A549 (cell line): ENCODE measurements at regions not wholly inside any gene's neighbourhood (a gene's known extent, or its start where the extent isn't known, plus 50 kb on each side); places are given as distances from the start of the nearest gene placed in this dataset.

Source experiments
- EHMT2 ChIP-seq: fragments of 200-600 bp; sonication (generic); IDR thresholded peaks from 2 replicates; pipeline ENCODE4 v1.6.1; 2016; ENCODE audit warnings: antibody characterized with exemption, low read depth, mild to moderate bottlenecking, moderate library complexity
- EP300 ChIP-seq, 2 experiments: fragments of >200 bp; sonication (Bioruptor Twin); formaldehyde crosslinking; IDR thresholded peaks; 2 replicates in 1 of 2; 3 replicates in 1 of 2; pipeline ENCODE4 v1.6.1; 2016 to 2017
- ESRRA ChIP-seq: fragments of 150-350 bp; IDR thresholded peaks from 2 replicates; pipeline ENCODE4 v1.6.1; 2014; ENCODE audit warnings: mild to moderate bottlenecking, low read length, borderline replicate concordance
- FOSL2 ChIP-seq, 2 experiments: fragments of 450-650 bp in 1 of 2; fragments of >200 bp in 1 of 2; sonication (Bioruptor Twin) in 1 of 2; formaldehyde crosslinking; IDR thresholded peaks; 2 replicates each; pipeline versions ENCODE4 v1.5.0 to v1.6.1; 2016 to 2020; ENCODE audit warnings: mild to moderate bottlenecking in 1 of 2, moderate library complexity in 1 of 2
- MAX ChIP-seq: IDR thresholded peaks from 2 replicates; pipeline ENCODE4 v1.6.1; 2012
- POLR2A ChIP-seq: IDR thresholded peaks from 2 replicates; pipeline ENCODE4 v1.6.1; 2012; ENCODE audit warnings: mild to moderate bottlenecking, low read length
- TF ChIP-seq, protein P1 (sequence below): fragments of >200 bp; sonication (Bioruptor Twin); formaldehyde crosslinking; IDR thresholded peaks from 3 replicates; pipeline ENCODE4 v1.5.1; 2016
- TF ChIP-seq, protein P2 (sequence below): fragments of 450-650 bp; IDR thresholded peaks from 2 replicates; pipeline ENCODE4 v1.6.1; 2014; ENCODE audit warnings: antibody characterized with exemption
- TF ChIP-seq, protein P3 (sequence below): fragments of 150-350 bp; IDR thresholded peaks from 2 replicates; pipeline ENCODE4 v1.6.1; 2014; ENCODE audit warnings: low read depth, mild to moderate bottlenecking, low read length

GRCh38 chr7:21326921-21327320 is 101.0 kb upstream of the SP4 start:
- TF ChIP-seq MAX = no peak
- TF ChIP-seq, protein P1, sequence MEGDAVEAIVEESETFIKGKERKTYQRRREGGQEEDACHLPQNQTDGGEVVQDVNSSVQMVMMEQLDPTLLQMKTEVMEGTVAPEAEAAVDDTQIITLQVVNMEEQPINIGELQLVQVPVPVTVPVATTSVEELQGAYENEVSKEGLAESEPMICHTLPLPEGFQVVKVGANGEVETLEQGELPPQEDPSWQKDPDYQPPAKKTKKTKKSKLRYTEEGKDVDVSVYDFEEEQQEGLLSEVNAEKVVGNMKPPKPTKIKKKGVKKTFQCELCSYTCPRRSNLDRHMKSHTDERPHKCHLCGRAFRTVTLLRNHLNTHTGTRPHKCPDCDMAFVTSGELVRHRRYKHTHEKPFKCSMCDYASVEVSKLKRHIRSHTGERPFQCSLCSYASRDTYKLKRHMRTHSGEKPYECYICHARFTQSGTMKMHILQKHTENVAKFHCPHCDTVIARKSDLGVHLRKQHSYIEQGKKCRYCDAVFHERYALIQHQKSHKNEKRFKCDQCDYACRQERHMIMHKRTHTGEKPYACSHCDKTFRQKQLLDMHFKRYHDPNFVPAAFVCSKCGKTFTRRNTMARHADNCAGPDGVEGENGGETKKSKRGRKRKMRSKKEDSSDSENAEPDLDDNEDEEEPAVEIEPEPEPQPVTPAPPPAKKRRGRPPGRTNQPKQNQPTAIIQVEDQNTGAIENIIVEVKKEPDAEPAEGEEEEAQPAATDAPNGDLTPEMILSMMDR = no peak
- TF ChIP-seq, protein P2, sequence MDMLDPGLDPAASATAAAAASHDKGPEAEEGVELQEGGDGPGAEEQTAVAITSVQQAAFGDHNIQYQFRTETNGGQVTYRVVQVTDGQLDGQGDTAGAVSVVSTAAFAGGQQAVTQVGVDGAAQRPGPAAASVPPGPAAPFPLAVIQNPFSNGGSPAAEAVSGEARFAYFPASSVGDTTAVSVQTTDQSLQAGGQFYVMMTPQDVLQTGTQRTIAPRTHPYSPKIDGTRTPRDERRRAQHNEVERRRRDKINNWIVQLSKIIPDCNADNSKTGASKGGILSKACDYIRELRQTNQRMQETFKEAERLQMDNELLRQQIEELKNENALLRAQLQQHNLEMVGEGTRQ = no peak
- TF ChIP-seq EP300 (IDR thresholded peaks at IDR 0.05) = no peak
- no peak for TF ChIP-seq EHMT2
- TF ChIP-seq, protein P3, sequence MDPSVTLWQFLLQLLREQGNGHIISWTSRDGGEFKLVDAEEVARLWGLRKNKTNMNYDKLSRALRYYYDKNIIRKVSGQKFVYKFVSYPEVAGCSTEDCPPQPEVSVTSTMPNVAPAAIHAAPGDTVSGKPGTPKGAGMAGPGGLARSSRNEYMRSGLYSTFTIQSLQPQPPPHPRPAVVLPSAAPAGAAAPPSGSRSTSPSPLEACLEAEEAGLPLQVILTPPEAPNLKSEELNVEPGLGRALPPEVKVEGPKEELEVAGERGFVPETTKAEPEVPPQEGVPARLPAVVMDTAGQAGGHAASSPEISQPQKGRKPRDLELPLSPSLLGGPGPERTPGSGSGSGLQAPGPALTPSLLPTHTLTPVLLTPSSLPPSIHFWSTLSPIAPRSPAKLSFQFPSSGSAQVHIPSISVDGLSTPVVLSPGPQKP = no peak
- no peak for TF ChIP-seq POLR2A
- no peak for TF ChIP-seq FOSL2 (IDR thresholded peaks at IDR 0.05)
- no peak for TF ChIP-seq FOSL2 (CRISPR knock-in tag; IDR thresholded peaks at IDR 0.05)
- no peak for TF ChIP-seq ESRRA
